Testis (tissue), 2 donors: ENCODE measurements at regions not wholly inside any gene's neighbourhood (a gene's known extent, or its start where the extent isn't known, plus 50 kb on each side); places are given as distances from the start of the nearest gene placed in this dataset.

Source experiments
- CTCF ChIP-seq, 3 experiments: fragments of 450-650 bp in 2 of 3; fragments of 200-600 bp in 1 of 3; sonication (generic) in 1 of 3; IDR thresholded peaks; one replicate each; pipeline ENCODE4 v1.5.1; 2016 to 2019; ENCODE audit warnings: antibody characterized with exemption in 3 of 3, mild to moderate bottlenecking in 2 of 3, moderate library complexity in 1 of 3
- POLR2A ChIP-seq: fragments of 450-650 bp; IDR thresholded peaks from one replicate; pipeline ENCODE4 v1.6.1; 2017; ENCODE audit warnings: antibody characterized with exemption, mild to moderate bottlenecking, moderate library complexity

GRCh38 chr2:167411367-167411766 lies 523.1 kb downstream of the XIRP2 start:
- TF ChIP-seq CTCF (IDR thresholded peaks at IDR 0.05), result no peak
- no peak for TF ChIP-seq POLR2A
